B cell (primary cell): ENCODE measurements at regions not wholly inside any gene's neighbourhood (a gene's known extent, or its start where the extent isn't known, plus 50 kb on each side); places are given as distances from the start of the nearest gene placed in this dataset.

Experiments used
- ATAC-seq: fragments of 200-7000 bp; cut with Tn5 transposase; one replicate; pipeline ENCODE4 v1.10.0; 2021; ENCODE audit warnings: low read depth, mild to moderate bottlenecking, moderate number of reproducible peaks, moderate library complexity
- CTCF ChIA-PET: fragments of 350-600 bp; sonication (Branson Sonifier 250); formaldehyde crosslinking; loops from one replicate; lab custom pipeline; 2021; ENCODE audit warnings: antibody characterized with exemption, inconsistent platforms; lab: Charles Lee
- POLR2A ChIA-PET: fragments of 350-600 bp; sonication (Branson Sonifier 250); formaldehyde crosslinking; loops from one replicate; lab custom pipeline; 2021; ENCODE audit warnings: antibody characterized with exemption; lab: Charles Lee
- DNase-seq: peaks from one replicate; pipeline ENCODE4 v3.0.0; 2013
- H2AFZ ChIP-seq: 2 replicates; pipeline ENCODE4 v1.6.1; 2012; ENCODE audit warnings: mild to moderate bottlenecking, low read depth, low read length; ENCODE audit not compliant: insufficient read depth, poor library complexity, severe bottlenecking
- H3K27ac ChIP-seq, 2 donors: 1 replicate in 1 of 2; 2 replicates in 1 of 2; pipeline ENCODE4 v1.5.1; 2012 to 2013; ENCODE audit warnings: low read length in 2 of 2, mild to moderate bottlenecking in 2 of 2, moderate library complexity in 1 of 2
- H3K27me3 ChIP-seq, 4 experiments: fragments of 200-600 bp in 1 of 4; sonication (generic) in 1 of 4; replicated peaks in 1 of 4; 1 replicate in 2 of 4; 2 replicates in 2 of 4; pipeline versions ENCODE4 v1.6.1 to v1.7.0; 2013 to 2016; ENCODE audit warnings: low read length in 3 of 4, mild to moderate bottlenecking in 2 of 4, mixed read lengths in 1 of 4, moderate library complexity in 1 of 4; ENCODE audit not compliant: insufficient read depth in 4 of 4, control insufficient read depth in 3 of 4; ENCODE audit errors: control extremely low read depth in 1 of 4
- H3K36me3 ChIP-seq, 2 experiments: replicated peaks in 1 of 2; 1 replicate in 1 of 2; 2 replicates in 1 of 2; pipeline versions ENCODE4 v1.6.1 to v1.7.1; 2013; ENCODE audit warnings: low read length in 1 of 2; ENCODE audit not compliant: insufficient read depth in 2 of 2, control insufficient read depth in 1 of 2; ENCODE audit errors: control extremely low read depth in 1 of 2, extremely low read depth in 1 of 2
- H3K4me1 ChIP-seq, 2 donors: fragments of 200-600 bp in 1 of 2; sonication (generic) in 1 of 2; 1 replicate in 1 of 2; 2 replicates in 1 of 2; pipeline versions ENCODE4 v1.5.1 to v1.6.1; 2013 to 2017; ENCODE audit warnings: low read length in 2 of 2; ENCODE audit not compliant: control insufficient read depth in 2 of 2, insufficient read depth in 2 of 2
- H3K4me2 ChIP-seq: replicated peaks from 2 replicates; pipeline ENCODE3; 2012; ENCODE audit warnings: mild to moderate bottlenecking, low read depth, low read length; ENCODE audit not compliant: poor library complexity, severe bottlenecking
- H3K4me3 ChIP-seq, 5 experiments: fragments of 200-600 bp in 1 of 5; sonication (generic) in 1 of 5; 1 replicate in 3 of 5; 2 replicates in 2 of 5; pipeline versions ENCODE4 v1.5.1 to v1.7.0; 2011 to 2016; ENCODE audit warnings: low read length in 4 of 5, mild to moderate bottlenecking in 4 of 5, low read depth in 2 of 5, control low read depth in 1 of 5, moderate library complexity in 1 of 5; ENCODE audit not compliant: insufficient read depth in 1 of 5; ENCODE audit errors: control extremely low read depth in 1 of 5, extremely low read depth in 1 of 5
- H3K79me2 ChIP-seq: fragments of 200-600 bp; sonication (generic); one replicate; pipeline ENCODE4 v1.6.0; 2016; ENCODE audit warnings: low read length; ENCODE audit not compliant: control insufficient read depth, insufficient read depth
- H3K9ac ChIP-seq: fragments of 200-600 bp; sonication (generic); 2 replicates; pipeline ENCODE4 v1.6.1; 2017; ENCODE audit warnings: mild to moderate bottlenecking, low read length, moderate library complexity
- H3K9me3 ChIP-seq, 3 donors: one replicate each; pipeline versions ENCODE4 v1.6.1 to v1.7.1; 2013; ENCODE audit warnings: low read length in 2 of 3; ENCODE audit not compliant: control insufficient read depth in 2 of 3, insufficient read depth in 1 of 3; ENCODE audit errors: control extremely low read depth in 1 of 3
- H4K20me1 ChIP-seq: 2 replicates; pipeline ENCODE4 v1.6.0; 2012; ENCODE audit warnings: mild to moderate bottlenecking, low read length; ENCODE audit not compliant: insufficient read depth, control insufficient read depth, poor library complexity, severe bottlenecking
- H3K27ac Mint-ChIP-seq: one replicate; pipeline ENCODE4 v1.8.0; 2021; ENCODE audit warnings: mixed read lengths
- H3K27me3 Mint-ChIP-seq: one replicate; pipeline ENCODE4 v1.8.0; 2021; ENCODE audit warnings: mixed read lengths
- H3K4me1 Mint-ChIP-seq: one replicate; pipeline ENCODE4 v1.8.0; 2021; ENCODE audit warnings: mixed read lengths
- H3K4me3 Mint-ChIP-seq: one replicate; pipeline ENCODE4 v1.8.0; 2021; ENCODE audit warnings: mixed read lengths
- H3K9me3 Mint-ChIP-seq: one replicate; pipeline ENCODE4 v1.8.0; 2022; ENCODE audit warnings: mixed read lengths; ENCODE audit not compliant: insufficient read depth
- EZH2 ChIP-seq: IDR thresholded peaks from 2 replicates; pipeline ENCODE4 v1.6.1; 2012; ENCODE audit warnings: borderline replicate concordance, low read depth, mild to moderate bottlenecking, moderate library complexity, low read length; ENCODE audit not compliant: insufficient read depth, poor library complexity, severe bottlenecking
- WGBS: methylation state at CpG from one replicate; pipeline ENCODE4 v1.1.5; 2013; ENCODE audit warnings: missing lambda C conversion rate; ENCODE audit not compliant: insufficient coverage; 5-methylcytosine and 5-hydroxymethylcytosine counted together
- intact Hi-C: fragments of 100-400 bp; cut with micrococcal nuclease; formaldehyde crosslinking; loops from one replicate; pipeline ENCODE4 v1.10.0; 2022
- TF ChIP-seq, protein P1 (sequence below): fragments of 200-600 bp; IDR thresholded peaks from one replicate; pipeline ENCODE4 v1.8.0; 2022; ENCODE audit warnings: antibody characterized with exemption, mild to moderate bottlenecking

DNA sequence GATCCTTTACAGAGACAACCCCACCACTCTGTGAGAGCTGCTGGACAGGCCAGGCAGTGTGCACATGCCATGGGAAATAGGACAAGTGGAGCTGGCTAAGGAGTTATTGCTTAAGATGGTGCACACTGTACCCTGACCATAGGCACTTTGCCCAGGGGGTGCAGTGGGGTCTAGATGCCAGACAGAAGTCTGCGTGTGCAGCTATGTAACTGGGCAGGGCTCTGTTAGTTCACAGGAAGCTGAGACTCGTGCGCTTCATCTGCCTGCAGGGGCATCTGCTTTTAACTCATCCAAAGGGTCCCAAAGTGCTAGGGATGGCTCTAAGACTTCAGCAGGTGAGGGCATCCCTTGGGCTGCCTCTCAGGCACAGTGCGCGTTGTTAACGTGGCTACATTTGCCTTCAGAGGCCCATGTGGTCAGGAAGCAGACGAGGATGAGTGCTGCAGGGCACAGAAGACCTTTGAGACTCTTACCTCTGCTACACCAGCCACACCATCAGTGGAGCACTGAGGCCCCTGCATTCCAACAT lies 77.7 kb upstream of the GPR26 start:
- Histone ChIP-seq H3K27me3 (peaks cover 0 to 18% (median 3%) of the 10 kb centered on the region in 4 experiments), H3K36me3 (no peaks in the 10 kb centered on the region), H2AFZ (no peak overlapping the region), H3K9ac (no peak overlapping the region), H3K9me3 (peaks cover 0 to 1% (median 0%) of the 10 kb centered on the region in 3 donors), H3K4me2 (no peak overlapping the region), H4K20me1 (no peaks in the 10 kb centered on the region), H3K4me3 (no peak overlapping the region), H3K4me1 (no peaks in the 10 kb centered on the region), H3K79me2 (no peaks in the 10 kb centered on the region), H3K27ac (no peak overlapping the region)
- Mint-ChIP-seq H3K27ac (no peak overlapping the region), H3K4me1 (no peaks in the 10 kb centered on the region), H3K4me3 (no peak overlapping the region), H3K9me3 (no peaks in the 10 kb centered on the region), H3K27me3 (peaks cover 40% of the 10 kb centered on the region)
- 62% methylated on average over 7 of the region's 7 CpGs for WGBS
- CTCF ChIA-PET, result no interaction called here
- DNase-seq (no peak), ATAC-seq (no peak)
- POLR2A ChIA-PET, result no interaction called here
- no peak for TF ChIP-seq EZH2
- TF ChIP-seq, protein P1, sequence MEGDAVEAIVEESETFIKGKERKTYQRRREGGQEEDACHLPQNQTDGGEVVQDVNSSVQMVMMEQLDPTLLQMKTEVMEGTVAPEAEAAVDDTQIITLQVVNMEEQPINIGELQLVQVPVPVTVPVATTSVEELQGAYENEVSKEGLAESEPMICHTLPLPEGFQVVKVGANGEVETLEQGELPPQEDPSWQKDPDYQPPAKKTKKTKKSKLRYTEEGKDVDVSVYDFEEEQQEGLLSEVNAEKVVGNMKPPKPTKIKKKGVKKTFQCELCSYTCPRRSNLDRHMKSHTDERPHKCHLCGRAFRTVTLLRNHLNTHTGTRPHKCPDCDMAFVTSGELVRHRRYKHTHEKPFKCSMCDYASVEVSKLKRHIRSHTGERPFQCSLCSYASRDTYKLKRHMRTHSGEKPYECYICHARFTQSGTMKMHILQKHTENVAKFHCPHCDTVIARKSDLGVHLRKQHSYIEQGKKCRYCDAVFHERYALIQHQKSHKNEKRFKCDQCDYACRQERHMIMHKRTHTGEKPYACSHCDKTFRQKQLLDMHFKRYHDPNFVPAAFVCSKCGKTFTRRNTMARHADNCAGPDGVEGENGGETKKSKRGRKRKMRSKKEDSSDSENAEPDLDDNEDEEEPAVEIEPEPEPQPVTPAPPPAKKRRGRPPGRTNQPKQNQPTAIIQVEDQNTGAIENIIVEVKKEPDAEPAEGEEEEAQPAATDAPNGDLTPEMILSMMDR, result no peak
- intact Hi-C loops, result no loop called here

DNA sequence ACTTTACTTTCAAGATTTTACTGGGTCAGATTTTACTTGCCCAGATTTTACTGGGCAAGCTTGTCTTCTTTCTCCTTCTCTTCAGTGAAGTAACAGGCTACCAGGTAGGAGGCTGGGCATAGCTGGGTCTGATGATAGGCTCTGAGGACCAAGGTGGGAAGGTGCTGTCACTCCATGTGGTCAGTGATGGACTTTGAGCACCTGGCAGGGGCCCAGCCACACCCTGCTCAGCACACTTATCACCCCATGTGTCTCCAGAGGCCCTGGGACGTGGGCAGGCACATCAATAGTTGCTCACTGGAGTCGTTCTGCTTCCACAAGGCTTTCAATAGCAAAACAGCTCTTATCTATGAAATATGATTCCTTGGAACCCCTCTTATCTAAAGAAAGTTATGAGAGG lies 70.5 kb upstream of the GPR26 start:
- CTCF ChIA-PET, result no interaction called here
- POLR2A ChIA-PET, result no interaction called here
- intact Hi-C loops, result no loop called here
- H3K27me3 Mint-ChIP-seq, result peaks cover 25% of the 10 kb centered on the region
- H3K4me1 ChIP-seq, result no peaks in the 10 kb centered on the region
- no peaks in the 10 kb centered on the region for H3K4me1 Mint-ChIP-seq
- H3K4me3 Mint-ChIP-seq, result no peak overlapping the region
- no peaks in the 10 kb centered on the region for H4K20me1 ChIP-seq
- no peak overlapping the region for H3K4me2 ChIP-seq
- H3K36me3 ChIP-seq, result no peaks in the 10 kb centered on the region
- H3K27me3 ChIP-seq, result no peaks in the 10 kb centered on the region
- no peak overlapping the region for H3K27ac Mint-ChIP-seq
- no peaks in the 10 kb centered on the region for H3K9me3 Mint-ChIP-seq
- no peak overlapping the region for H2AFZ ChIP-seq
- H3K79me2 ChIP-seq, result no peaks in the 10 kb centered on the region
- no peak overlapping the region for H3K27ac ChIP-seq
- no peak for TF ChIP-seq EZH2
- TF ChIP-seq, protein P1, result no peak
- H3K4me3 ChIP-seq, result no peak overlapping the region
- no peak overlapping the region for H3K9ac ChIP-seq
- no peak for DNase-seq
- no CpG with 5 or more reads among the region's 2 CpGs for WGBS
- ATAC-seq, result no peak
- peaks cover 0 to 8% (median 1%) of the 10 kb centered on the region in 3 donors for H3K9me3 ChIP-seq
